ENCODE measurements at regions not wholly inside any gene's neighbourhood (a gene's known extent, or its start where the extent isn't known, plus 50 kb on each side); places are given as distances from the start of the nearest gene placed in this dataset.

DNA sequence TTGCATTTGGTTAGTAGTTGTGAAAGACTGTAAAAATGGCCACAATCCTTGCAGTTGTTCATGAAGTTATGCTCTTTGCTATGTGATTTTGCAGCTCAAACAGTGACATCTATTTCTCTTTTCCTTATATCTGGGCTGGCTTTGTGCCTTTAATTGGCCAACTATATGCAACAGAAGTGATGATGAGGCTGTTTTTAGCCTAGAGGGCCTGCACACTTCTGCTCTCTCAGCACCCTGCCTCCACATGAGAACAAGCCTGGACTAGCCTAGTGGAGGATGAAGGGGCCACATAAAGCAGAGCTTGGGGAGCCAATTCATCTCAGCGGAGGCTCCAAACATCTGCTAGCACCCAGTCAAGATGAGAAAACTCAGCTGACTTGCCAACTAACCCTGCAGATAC lies 339.8 kb downstream of the OMA1 start:
- no peak for DNase-seq (ENCODE audit: low spot score)
- no peak overlapping the region for H3K4me3 ChIP-seq (ENCODE audit: low read depth in 1 of 3, low read length in 3 of 3)
- no peaks in the 10 kb centered on the region for H3K36me3 ChIP-seq (ENCODE audit: control insufficient read depth in 4 of 4, insufficient read depth in 3 of 4, low read depth in 1 of 4, low read length in 3 of 4)
- H3K9me3 ChIP-seq (ENCODE audit: control insufficient read depth in 4 of 4, low read length in 3 of 4) = no peaks in the 10 kb centered on the region
- TF ChIP-seq, protein P1, sequence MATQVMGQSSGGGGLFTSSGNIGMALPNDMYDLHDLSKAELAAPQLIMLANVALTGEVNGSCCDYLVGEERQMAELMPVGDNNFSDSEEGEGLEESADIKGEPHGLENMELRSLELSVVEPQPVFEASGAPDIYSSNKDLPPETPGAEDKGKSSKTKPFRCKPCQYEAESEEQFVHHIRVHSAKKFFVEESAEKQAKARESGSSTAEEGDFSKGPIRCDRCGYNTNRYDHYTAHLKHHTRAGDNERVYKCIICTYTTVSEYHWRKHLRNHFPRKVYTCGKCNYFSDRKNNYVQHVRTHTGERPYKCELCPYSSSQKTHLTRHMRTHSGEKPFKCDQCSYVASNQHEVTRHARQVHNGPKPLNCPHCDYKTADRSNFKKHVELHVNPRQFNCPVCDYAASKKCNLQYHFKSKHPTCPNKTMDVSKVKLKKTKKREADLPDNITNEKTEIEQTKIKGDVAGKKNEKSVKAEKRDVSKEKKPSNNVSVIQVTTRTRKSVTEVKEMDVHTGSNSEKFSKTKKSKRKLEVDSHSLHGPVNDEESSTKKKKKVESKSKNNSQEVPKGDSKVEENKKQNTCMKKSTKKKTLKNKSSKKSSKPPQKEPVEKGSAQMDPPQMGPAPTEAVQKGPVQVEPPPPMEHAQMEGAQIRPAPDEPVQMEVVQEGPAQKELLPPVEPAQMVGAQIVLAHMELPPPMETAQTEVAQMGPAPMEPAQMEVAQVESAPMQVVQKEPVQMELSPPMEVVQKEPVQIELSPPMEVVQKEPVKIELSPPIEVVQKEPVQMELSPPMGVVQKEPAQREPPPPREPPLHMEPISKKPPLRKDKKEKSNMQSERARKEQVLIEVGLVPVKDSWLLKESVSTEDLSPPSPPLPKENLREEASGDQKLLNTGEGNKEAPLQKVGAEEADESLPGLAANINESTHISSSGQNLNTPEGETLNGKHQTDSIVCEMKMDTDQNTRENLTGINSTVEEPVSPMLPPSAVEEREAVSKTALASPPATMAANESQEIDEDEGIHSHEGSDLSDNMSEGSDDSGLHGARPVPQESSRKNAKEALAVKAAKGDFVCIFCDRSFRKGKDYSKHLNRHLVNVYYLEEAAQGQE (IDR thresholded peaks at IDR 0.05) = no peak
- no peak for TF ChIP-seq YY1 (IDR thresholded peaks at IDR 0.05)
- no peak for TF ChIP-seq JUND (IDR thresholded peaks at IDR 0.05)
- no peak overlapping the region for H3K27ac ChIP-seq (ENCODE audit: low read depth in 1 of 2, low read length in 2 of 2)
- H3K27me3 ChIP-seq (ENCODE audit: control insufficient read depth in 4 of 4, insufficient read depth in 4 of 4, low read length in 3 of 4) = no peaks in the 10 kb centered on the region
- H3K4me1 ChIP-seq (ENCODE audit: control insufficient read depth in 4 of 4, insufficient read depth in 4 of 4, low read length in 3 of 4) = peaks cover 0 to 1% (median under 1%) of the 10 kb centered on the region in 4 donors
- WGBS = 96% methylated on average over 1 of the region's 1 CpG
- no peak overlapping the region for H3K9ac ChIP-seq (ENCODE audit: low read depth in 1 of 2, low read length in 2 of 2)

DNA sequence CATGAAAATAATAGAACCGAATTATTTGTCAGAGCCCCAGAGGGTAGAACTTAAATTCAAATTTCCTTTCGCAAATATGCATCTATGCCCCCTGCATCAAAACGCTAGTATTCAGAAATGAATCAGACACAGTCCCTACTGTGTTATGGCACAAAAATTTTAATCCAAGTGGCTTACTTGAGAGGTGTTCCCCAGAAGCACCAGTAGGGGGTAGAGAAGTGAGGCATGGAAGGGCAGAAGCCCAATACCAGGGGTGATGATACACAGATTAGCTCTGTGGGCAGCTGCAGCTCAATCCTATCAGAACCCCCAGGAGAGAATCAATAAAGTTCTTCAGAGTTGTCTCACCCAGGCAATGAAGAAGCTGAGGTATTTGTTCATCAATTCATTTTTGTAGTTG lies 342.2 kb downstream of the OMA1 start:
- Histone ChIP-seq H3K27me3 (ENCODE audit: control insufficient read depth in 4 of 4, insufficient read depth in 4 of 4, low read length in 3 of 4) (no peaks in the 10 kb centered on the region), H3K27ac (ENCODE audit: low read depth in 1 of 2, low read length in 2 of 2) (no peak overlapping the region), H3K9me3 (ENCODE audit: control insufficient read depth in 4 of 4, low read length in 3 of 4) (no peaks in the 10 kb centered on the region), H3K4me3 (ENCODE audit: low read depth in 1 of 3, low read length in 3 of 3) (no peak overlapping the region), H3K9ac (ENCODE audit: low read depth in 1 of 2, low read length in 2 of 2) (no peak overlapping the region), H3K36me3 (ENCODE audit: control insufficient read depth in 4 of 4, insufficient read depth in 3 of 4, low read depth in 1 of 4, low read length in 3 of 4) (no peaks in the 10 kb centered on the region), H3K4me1 (ENCODE audit: control insufficient read depth in 4 of 4, insufficient read depth in 4 of 4, low read length in 3 of 4) (peaks cover 0 to 6% (median 2%) of the 10 kb centered on the region in 4 donors)
- TF ChIP-seq RAD21 (IDR thresholded peaks at IDR 0.05) (peak in 1 of 2 donors; percentile 57), GABPA (IDR thresholded peaks at IDR 0.05 in 1 of 2, conservative IDR thresholded peaks at IDR 0.05 in 1 of 2) (no peak), FOXA1 (IDR thresholded peaks at IDR 0.05) (no peak), TAF1 (conservative IDR thresholded peaks at IDR 0.05) (no peak)
- WGBS = 80% methylated on average over 3 of the region's 3 CpGs
- no peak for DNase-seq (ENCODE audit: low spot score)

DNA sequence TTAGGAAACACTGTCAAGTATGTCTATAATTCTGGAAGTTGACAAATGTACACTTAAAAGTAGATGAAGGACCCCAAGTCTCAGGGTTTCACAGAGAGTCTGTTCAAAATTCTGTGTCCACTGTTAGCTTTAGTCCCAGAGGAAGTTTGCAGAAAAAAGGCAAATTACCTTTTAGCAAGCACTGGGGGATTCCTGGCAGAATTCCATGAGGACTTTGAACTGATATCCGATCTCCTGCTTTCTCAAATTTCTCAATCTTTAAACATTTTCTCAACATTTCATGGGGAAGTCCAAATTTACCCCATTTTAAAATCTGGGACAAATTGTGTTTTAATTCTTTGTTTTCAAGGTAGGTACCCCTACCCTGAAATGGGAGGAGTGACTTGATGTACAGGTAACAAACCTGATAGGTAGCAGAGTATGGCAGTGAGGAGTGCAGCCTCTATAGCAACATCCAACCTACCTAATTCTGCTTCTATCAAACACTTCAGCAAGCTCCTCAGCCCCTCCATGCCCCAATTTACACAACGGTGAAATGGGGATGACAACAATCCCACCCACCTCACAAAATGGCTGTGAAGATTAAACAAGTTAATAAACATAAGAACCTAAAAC lies 344.9 kb downstream of the OMA1 start:
- TF ChIP-seq RAD21 (IDR thresholded peaks at IDR 0.05) = peak in 1 of 2 donors; percentile 32
- peak; percentile 61 to 85 for TF ChIP-seq HNF4A (conservative IDR thresholded peaks at IDR 0.05)
- TF ChIP-seq SP1 (IDR thresholded peaks at IDR 0.05) = peak; percentile 45
- peak; percentile 55 for TF ChIP-seq HNF4G (IDR thresholded peaks at IDR 0.05)
- TF ChIP-seq, protein P1 (IDR thresholded peaks at IDR 0.05) = peak; percentile 16
- TF ChIP-seq FOXA1 (IDR thresholded peaks at IDR 0.05) = no peak
- TF ChIP-seq TAF1 (conservative IDR thresholded peaks at IDR 0.05) = no peak
- TF ChIP-seq, protein P2, sequence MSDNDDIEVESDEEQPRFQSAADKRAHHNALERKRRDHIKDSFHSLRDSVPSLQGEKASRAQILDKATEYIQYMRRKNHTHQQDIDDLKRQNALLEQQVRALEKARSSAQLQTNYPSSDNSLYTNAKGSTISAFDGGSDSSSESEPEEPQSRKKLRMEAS (IDR thresholded peaks at IDR 0.05) = no peak
- 38% methylated on average over 2 of the region's 2 CpGs for WGBS

More for the DNA sequence above, 344.9 kb downstream of the OMA1 start:
- Histone ChIP-seq H3K9ac (ENCODE audit: low read depth in 1 of 2, low read length in 2 of 2) (no peak overlapping the region), H3K9me3 (ENCODE audit: control insufficient read depth in 4 of 4, low read length in 3 of 4) (no peaks in the 10 kb centered on the region), H3K4me1 (ENCODE audit: control insufficient read depth in 4 of 4, insufficient read depth in 4 of 4, low read length in 3 of 4) (peaks cover 0 to 6% (median 2%) of the 10 kb centered on the region in 4 donors), H3K36me3 (ENCODE audit: control insufficient read depth in 4 of 4, insufficient read depth in 3 of 4, low read depth in 1 of 4, low read length in 3 of 4) (no peaks in the 10 kb centered on the region), H3K27ac (ENCODE audit: low read depth in 1 of 2, low read length in 2 of 2) (no peak overlapping the region), H3K4me3 (ENCODE audit: low read depth in 1 of 3, low read length in 3 of 3) (no peak overlapping the region), H3K27me3 (ENCODE audit: control insufficient read depth in 4 of 4, insufficient read depth in 4 of 4, low read length in 3 of 4) (no peaks in the 10 kb centered on the region)
- no peak for DNase-seq (ENCODE audit: low spot score)

Data from liver (tissue), 7 donors.